Glutamatergic neuron (in vitro differentiated cells): ENCODE measurements at regions not wholly inside any gene's neighbourhood (a gene's known extent, or its start where the extent isn't known, plus 50 kb on each side); places are given as distances from the start of the nearest gene placed in this dataset.

Source experiments
- DNase-seq: peaks from one replicate; pipeline ENCODE4 v3.0.0; 2022
- H3K27ac Mint-ChIP-seq: one replicate; pipeline ENCODE4 v1.8.0; 2020; ENCODE audit warnings: mild to moderate bottlenecking, mixed read lengths, inconsistent platforms; ENCODE audit not compliant: unreplicated experiment
- H3K27me3 Mint-ChIP-seq: one replicate; pipeline ENCODE4 v1.8.0; 2020; ENCODE audit warnings: mild to moderate bottlenecking, moderate library complexity, mixed read lengths, inconsistent platforms; ENCODE audit not compliant: unreplicated experiment
- H3K36me3 Mint-ChIP-seq: one replicate; pipeline ENCODE4 v1.8.0; 2020; ENCODE audit warnings: mild to moderate bottlenecking, mixed read lengths, inconsistent platforms; ENCODE audit not compliant: unreplicated experiment
- H3K4me1 Mint-ChIP-seq: one replicate; pipeline ENCODE4 v1.8.0; 2020; ENCODE audit warnings: mild to moderate bottlenecking, low read depth, mixed read lengths, inconsistent platforms; ENCODE audit not compliant: unreplicated experiment
- H3K4me3 Mint-ChIP-seq: one replicate; pipeline ENCODE4 v1.8.0; 2020; ENCODE audit warnings: mild to moderate bottlenecking, mixed read lengths, inconsistent platforms; ENCODE audit not compliant: unreplicated experiment
- H3K9me3 Mint-ChIP-seq: one replicate; pipeline ENCODE4 v1.8.0; 2020; ENCODE audit warnings: mild to moderate bottlenecking, moderate library complexity, mixed read lengths, inconsistent platforms; ENCODE audit not compliant: unreplicated experiment
- TF ChIP-seq, protein P1 (sequence below): fragments of 200-600 bp; sonication (generic); IDR thresholded peaks from one replicate; pipeline ENCODE4 v1.5.0; 2021; ENCODE audit not compliant: partially characterized antibody, unreplicated experiment

DNA sequence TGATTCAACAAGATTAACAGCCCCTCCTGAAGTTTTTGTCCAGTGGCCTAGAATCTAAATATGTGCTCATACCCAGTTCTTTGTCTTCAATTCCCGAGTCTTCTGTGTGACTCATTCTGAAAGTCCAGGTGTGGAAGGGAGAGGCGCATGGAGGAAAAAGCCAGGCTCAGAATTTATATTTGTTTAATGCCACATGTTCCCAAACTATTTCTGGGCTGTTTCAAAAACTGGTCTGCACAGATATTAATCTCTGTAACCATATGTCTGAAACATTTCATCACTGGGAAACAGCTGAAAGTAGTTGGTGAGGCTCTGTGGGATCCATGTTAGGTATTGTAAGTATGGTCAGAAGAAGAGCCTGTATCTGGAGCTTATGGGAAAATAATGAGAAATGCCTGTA, 266.0 kb downstream of the PAX1 start:
- TF ChIP-seq, protein P1, sequence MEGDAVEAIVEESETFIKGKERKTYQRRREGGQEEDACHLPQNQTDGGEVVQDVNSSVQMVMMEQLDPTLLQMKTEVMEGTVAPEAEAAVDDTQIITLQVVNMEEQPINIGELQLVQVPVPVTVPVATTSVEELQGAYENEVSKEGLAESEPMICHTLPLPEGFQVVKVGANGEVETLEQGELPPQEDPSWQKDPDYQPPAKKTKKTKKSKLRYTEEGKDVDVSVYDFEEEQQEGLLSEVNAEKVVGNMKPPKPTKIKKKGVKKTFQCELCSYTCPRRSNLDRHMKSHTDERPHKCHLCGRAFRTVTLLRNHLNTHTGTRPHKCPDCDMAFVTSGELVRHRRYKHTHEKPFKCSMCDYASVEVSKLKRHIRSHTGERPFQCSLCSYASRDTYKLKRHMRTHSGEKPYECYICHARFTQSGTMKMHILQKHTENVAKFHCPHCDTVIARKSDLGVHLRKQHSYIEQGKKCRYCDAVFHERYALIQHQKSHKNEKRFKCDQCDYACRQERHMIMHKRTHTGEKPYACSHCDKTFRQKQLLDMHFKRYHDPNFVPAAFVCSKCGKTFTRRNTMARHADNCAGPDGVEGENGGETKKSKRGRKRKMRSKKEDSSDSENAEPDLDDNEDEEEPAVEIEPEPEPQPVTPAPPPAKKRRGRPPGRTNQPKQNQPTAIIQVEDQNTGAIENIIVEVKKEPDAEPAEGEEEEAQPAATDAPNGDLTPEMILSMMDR: no peak
- Mint-ChIP-seq H3K4me1 (no peaks in the 10 kb centered on the region), H3K27ac (no peak overlapping the region), H3K36me3 (no peaks in the 10 kb centered on the region), H3K27me3 (no peaks in the 10 kb centered on the region), H3K9me3 (no peaks in the 10 kb centered on the region), H3K4me3 (no peak overlapping the region)
- DNase-seq: no peak

DNA sequence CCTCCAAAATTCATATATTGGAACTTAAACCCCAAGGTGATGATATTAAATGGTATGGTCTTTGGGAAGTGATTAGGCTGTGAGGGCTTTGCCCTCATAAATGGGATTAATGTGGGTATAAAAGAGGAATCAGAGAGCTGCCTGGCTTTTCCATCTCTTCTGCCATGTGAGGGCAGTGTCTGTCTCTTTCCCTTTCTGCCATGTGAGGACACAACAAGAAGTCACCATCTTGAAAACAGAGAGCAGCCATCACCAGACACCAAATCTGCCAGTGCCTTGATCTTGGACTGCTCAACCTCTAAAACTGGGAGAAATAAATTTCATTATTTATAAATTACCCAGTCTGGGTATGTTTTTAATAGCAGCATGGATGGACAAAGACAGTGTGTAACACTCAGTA, 263.0 kb downstream of the PAX1 start:
- TF ChIP-seq, protein P1: no peak
- Mint-ChIP-seq H3K27ac (no peak overlapping the region), H3K4me1 (no peaks in the 10 kb centered on the region), H3K9me3 (no peaks in the 10 kb centered on the region), H3K27me3 (no peaks in the 10 kb centered on the region), H3K36me3 (no peaks in the 10 kb centered on the region), H3K4me3 (no peak overlapping the region)
- no peak for DNase-seq

DNA sequence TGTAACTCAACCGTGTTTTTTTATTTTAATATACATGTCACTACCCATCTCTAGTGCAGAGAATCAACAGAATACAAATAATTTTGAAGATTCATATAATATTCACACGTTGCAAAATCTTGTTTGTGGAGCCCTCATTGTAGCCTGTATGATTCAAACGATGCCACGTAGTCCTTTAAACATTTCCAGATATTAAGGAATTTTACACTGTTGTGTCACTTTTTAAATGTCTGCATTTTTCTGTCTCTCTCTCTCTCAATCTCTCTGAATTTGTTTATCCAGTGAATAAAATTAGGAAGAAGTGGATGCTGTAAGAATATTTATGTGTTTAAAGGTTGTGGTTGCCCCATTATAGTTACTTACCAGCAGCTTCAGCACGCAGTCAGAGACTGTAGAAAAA, 262.0 kb downstream of the PAX1 start:
- Mint-ChIP-seq H3K4me3 (no peak overlapping the region), H3K9me3 (no peaks in the 10 kb centered on the region), H3K27ac (no peak overlapping the region), H3K36me3 (no peaks in the 10 kb centered on the region), H3K4me1 (no peaks in the 10 kb centered on the region), H3K27me3 (no peaks in the 10 kb centered on the region)
- TF ChIP-seq, protein P1: no peak
- no peak for DNase-seq

DNA sequence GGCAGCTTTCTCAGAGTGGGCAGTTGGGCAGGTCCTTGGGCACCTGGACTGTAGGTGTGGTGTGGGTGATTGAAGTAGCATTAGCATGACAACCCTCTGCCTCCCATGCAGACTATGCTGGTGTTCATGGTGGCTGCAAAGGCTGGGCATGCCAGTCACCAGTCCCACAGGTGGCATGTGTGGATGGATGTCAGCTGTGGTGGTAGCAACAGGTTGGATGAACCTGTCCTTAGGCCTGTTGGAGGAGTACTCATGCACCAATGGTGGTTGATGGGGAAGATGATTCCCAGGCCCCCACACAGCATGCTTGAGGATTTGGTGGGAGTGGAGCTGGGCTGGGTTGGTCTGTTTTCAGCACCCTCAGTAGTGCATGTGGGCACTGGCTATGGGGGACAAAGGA, 251.1 kb downstream of the PAX1 start:
- no peak for DNase-seq
- no peak overlapping the region for H3K27ac Mint-ChIP-seq
- H3K4me3 Mint-ChIP-seq: no peak overlapping the region
- no peaks in the 10 kb centered on the region for H3K4me1 Mint-ChIP-seq
- H3K9me3 Mint-ChIP-seq: no peaks in the 10 kb centered on the region
- H3K27me3 Mint-ChIP-seq: peaks cover 2% of the 10 kb centered on the region
- TF ChIP-seq, protein P1: no peak
- H3K36me3 Mint-ChIP-seq: no peaks in the 10 kb centered on the region

DNA sequence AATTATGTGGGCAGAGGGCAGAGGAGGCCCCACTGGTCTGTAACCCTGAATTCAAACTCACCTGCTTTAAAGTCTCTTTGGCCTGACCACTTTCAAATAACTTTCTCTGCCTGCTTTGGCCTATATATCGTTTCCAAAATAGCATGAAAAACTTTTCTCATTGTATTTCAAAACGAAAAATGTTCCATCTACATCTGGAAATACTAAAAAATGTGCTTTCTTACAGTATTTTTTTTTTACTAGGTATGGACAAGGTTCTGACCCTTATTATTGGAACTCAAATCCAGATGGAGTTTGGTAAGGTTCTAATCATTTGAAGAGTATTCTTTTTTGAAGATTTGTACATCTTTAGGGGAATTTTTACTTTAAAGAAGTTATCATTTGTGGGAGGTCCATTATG, 241.9 kb downstream of the PAX1 start:
- no peak for DNase-seq
- Mint-ChIP-seq H3K4me3 (no peak overlapping the region), H3K27ac (no peak overlapping the region), H3K9me3 (peaks cover 2% of the 10 kb centered on the region), H3K36me3 (no peaks in the 10 kb centered on the region), H3K4me1 (peaks cover 6% of the 10 kb centered on the region), H3K27me3 (peaks cover 5% of the 10 kb centered on the region)
- TF ChIP-seq, protein P1: no peak
